C4-2B (cell line): ENCODE measurements at regions not wholly inside any gene's neighbourhood (a gene's known extent, or its start where the extent isn't known, plus 50 kb on each side); places are given as distances from the start of the nearest gene placed in this dataset.
"Not testable (repeated sequence)": the region's sequence is repeated elsewhere in the genome, so short reads cannot be mapped to it uniquely, and the experiment has no call there.

ENCODE experiments used
- H3K27ac ChIP-seq: fragments of 450-650 bp; 2 replicates; pipeline ENCODE4 v1.5.1; 2017
- CTCF ChIP-seq: fragments of 450-650 bp; conservative IDR thresholded peaks from 2 replicates; pipeline ENCODE4 v1.5.1; 2017; ENCODE audit warnings: mild to moderate bottlenecking
- ZFX ChIP-seq: fragments of 450-650 bp; IDR thresholded peaks from 2 replicates; pipeline ENCODE4 v1.6.1; 2017

GRCh38 chr10:108615576-108616320 is 1307.6 kb downstream of the XPNPEP1 start:
- no peak overlapping the region for H3K27ac ChIP-seq
- TF ChIP-seq ZFX = no peak
- no peak for TF ChIP-seq CTCF

DNA sequence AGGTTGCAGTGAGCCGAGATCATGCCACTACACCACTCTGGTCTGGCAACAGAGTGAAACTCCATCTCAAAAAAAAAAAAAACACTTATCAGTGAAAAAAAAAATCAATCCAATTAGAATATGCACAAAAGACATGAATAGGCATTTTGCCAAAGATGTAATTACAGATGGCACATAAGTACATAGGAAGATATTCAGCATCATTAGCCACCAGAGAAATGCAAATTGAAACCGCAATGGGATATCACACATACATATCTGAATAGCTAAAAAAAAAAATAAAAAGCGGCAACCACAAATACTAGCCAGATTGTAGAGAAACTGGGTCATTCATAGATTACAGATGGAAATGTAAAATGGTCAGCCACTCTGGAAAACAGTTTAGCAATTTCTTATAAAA is 1310.8 kb downstream of the XPNPEP1 start:
- TF ChIP-seq CTCF = no peak
- no peak for TF ChIP-seq ZFX
- H3K27ac ChIP-seq = no peak overlapping the region

DNA sequence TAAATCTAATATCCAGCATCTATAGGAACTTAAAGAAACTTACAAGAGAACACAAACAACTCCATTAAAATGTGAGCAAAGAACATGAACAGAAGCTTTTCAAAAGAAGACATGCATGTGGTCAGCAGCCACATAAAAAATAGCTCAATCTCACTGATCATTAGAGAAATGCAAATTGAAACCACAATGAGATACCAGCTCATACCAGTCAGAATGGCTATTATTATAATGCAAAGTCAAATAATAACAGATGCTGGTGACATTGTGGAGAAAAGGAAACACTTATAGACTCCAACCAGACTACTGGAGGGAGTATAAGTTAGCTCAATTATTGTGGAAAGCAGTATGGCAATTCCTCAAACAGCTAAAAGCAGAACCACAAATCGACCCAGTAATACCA is 1314.5 kb downstream of the XPNPEP1 start:
- TF ChIP-seq ZFX = no peak
- no peak for TF ChIP-seq CTCF
- H3K27ac ChIP-seq = no peak overlapping the region

DNA sequence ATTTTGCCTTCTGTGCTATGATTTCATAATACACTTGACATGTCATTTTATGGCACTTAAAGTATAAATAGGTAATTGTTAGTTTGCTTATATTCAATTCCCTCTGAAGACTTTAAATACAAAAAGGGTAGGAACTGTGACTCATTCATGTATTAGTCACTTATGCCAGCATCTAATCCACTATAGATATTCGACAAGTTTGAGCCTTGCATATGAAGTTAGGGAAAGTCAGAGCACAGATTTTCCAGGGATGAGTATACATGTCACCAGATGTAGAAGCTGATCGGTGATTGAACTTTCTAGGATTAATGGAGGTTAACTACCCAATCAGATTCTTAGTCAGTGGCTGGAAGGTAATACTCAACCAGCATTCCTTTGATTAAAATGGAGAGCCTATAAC is 1321.5 kb downstream of the XPNPEP1 start:
- H3K27ac ChIP-seq = no peak overlapping the region
- no peak for TF ChIP-seq ZFX
- TF ChIP-seq CTCF = no peak

GRCh38 chr10:108600511-108600910 is 1322.8 kb downstream of the XPNPEP1 start:
- H3K27ac ChIP-seq = not testable (repeated sequence)

- not testable (repeated sequence) for H3K27ac ChIP-seq
Observed at GRCh38 chr10:108599317-108599716, 1324.0 kb downstream of the XPNPEP1 start.

DNA sequence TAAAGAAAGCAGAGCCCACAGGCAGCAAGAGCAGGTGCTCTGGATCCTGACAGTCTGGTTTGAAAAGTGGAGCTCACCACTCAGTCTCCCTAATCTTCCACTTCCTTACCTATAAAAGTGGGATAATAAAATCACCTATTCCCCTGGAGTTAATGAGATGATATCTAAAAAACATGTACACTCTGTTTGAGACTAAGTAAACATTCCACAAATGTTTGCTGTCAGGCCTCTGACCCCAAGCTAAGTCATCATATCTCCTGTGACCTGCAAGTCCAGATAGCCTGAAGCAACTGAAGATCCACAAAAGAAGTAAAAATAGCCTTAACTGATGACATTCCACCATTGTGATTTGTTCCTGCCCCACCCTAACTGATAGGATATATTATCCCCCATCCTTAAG is 1324.5 kb downstream of the XPNPEP1 start:
- no peak overlapping the region for H3K27ac ChIP-seq
- TF ChIP-seq ZFX (no peak), CTCF (no peak)

DNA sequence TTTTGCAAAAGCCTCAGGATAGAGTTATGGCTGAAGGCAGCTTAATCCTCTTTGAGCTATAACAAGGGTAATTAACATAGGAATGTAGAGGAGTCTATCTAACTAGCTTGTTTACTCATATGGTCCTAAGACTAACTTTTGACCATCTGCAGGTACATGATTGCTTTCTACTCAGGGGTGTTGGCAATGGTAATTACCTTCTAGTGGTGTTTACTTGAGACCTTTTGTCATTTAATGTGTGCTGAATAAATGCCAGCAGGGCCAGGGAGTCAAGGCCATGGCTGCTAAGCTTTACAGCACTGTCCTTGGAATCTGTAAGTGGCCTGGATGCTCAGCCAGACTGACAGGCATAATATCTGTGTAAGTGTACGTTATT is 1325.0 kb downstream of the XPNPEP1 start:
- H3K27ac ChIP-seq = no peak overlapping the region
- no peak for TF ChIP-seq ZFX
- no peak for TF ChIP-seq CTCF
